HepG2 (cell line): ENCODE measurements at regions not wholly inside any gene's neighbourhood (a gene's known extent, or its start where the extent isn't known, plus 50 kb on each side); places are given as distances from the start of the nearest gene placed in this dataset.

Experiments
- ATAC-seq: fragments of 200-7000 bp; cut with Tn5 transposase; 3 replicates; pipeline ENCODE4 v1.9.1; 2020; ENCODE audit warnings: mild to moderate bottlenecking, moderate library complexity
- BruUV-seq: library from RNA; stranded (reverse); fragments of 400-500 nt; replicated peaks from 2 replicates; lab custom pipeline; 2021; lab: Mats Ljungman, UMichigan
- CTCF ChIA-PET: fragments of 300-600 bp; formaldehyde crosslinking; extraction: SDS; loops from one replicate; lab custom pipeline; 2021; ENCODE audit warnings: low total read pairs, inconsistent platforms, low intra/inter-chr PET ratio; lab: Yijun Ruan, JAX
- POLR2A ChIA-PET: fragments of 350-600 bp; sonication (Branson Sonifier 250); formaldehyde crosslinking; loops from one replicate; lab custom pipeline; 2020; ENCODE audit warnings: antibody characterized with exemption, inconsistent platforms; lab: Yijun Ruan, JAX
- DNase-seq: peaks from one replicate; pipeline ENCODE4 v3.0.0-alpha.2; 2015; ENCODE audit warnings: low spot score
- FAIRE-seq: peaks from 3 replicates; lab custom pipeline; 2011; peaks lifted over from hg19 to GRCh38; lab: Jason Lieb, UNC
- H2AFZ ChIP-seq: one replicate; pipeline ENCODE4 v1.6.1; 2011; ENCODE audit warnings: low read length, inconsistent platforms
- H3K27ac ChIP-seq: fragments of 300-600 bp; 3 replicates; pipeline ENCODE4 v1.8.0; 2011; ENCODE audit warnings: mixed run types, mild to moderate bottlenecking, mixed read lengths, low read length, inconsistent platforms; ENCODE audit not compliant: insufficient read depth; ENCODE audit errors: extremely low read length
- H3K27me3 ChIP-seq, 2 experiments: fragments of 200-600 bp in 1 of 2; 2 replicates in 1 of 2; 3 replicates in 1 of 2; pipeline versions ENCODE4 v1.6.0 to v1.8.0; 2011; ENCODE audit warnings: low read length in 2 of 2, mild to moderate bottlenecking in 2 of 2, moderate library complexity in 2 of 2, inconsistent platforms in 1 of 2; ENCODE audit not compliant: insufficient read depth in 2 of 2, control insufficient read depth in 1 of 2
- H3K36me3 ChIP-seq, 2 experiments: fragments of 200-600 bp in 1 of 2; replicated peaks in 1 of 2; 2 replicates in 1 of 2; 3 replicates in 1 of 2; pipeline versions ENCODE4 v1.5.1 to v1.8.0; 2011; ENCODE audit warnings: low read length in 2 of 2, inconsistent platforms in 1 of 2; ENCODE audit not compliant: insufficient read depth in 2 of 2, control insufficient read depth in 1 of 2
- H3K4me1 ChIP-seq: 2 replicates; pipeline ENCODE4 v1.5.1; 2012; ENCODE audit warnings: low read length, inconsistent platforms; ENCODE audit not compliant: insufficient read depth
- H3K4me2 ChIP-seq: 2 replicates; pipeline ENCODE4 v1.6.0; 2011; ENCODE audit warnings: low read depth, low read length, inconsistent platforms
- H3K4me3 ChIP-seq, 3 experiments: fragments of 200-600 bp in 1 of 3; sonication (generic), shearing (Covaris generic) in 1 of 3; replicated peaks in 1 of 3; 2 replicates each; pipeline ENCODE4 v1.5.1; 2011 to 2016; ENCODE audit warnings: low read length in 3 of 3, inconsistent platforms in 2 of 3, low read depth in 2 of 3, mild to moderate bottlenecking in 2 of 3, control low read depth in 1 of 3, mixed read lengths in 1 of 3; ENCODE audit not compliant: insufficient read depth in 1 of 3
- H3K79me2 ChIP-seq: one replicate; pipeline ENCODE4 v1.6.1; 2011; ENCODE audit warnings: low read length, inconsistent platforms; ENCODE audit not compliant: insufficient read depth
- H3K9ac ChIP-seq: 2 replicates; pipeline ENCODE4 v1.6.0; 2011; ENCODE audit warnings: mild to moderate bottlenecking, low read depth, low read length, inconsistent platforms; ENCODE audit not compliant: insufficient read depth
- H3K9me3 ChIP-seq: 2 replicates; pipeline ENCODE4 v1.5.1; 2012; ENCODE audit warnings: mild to moderate bottlenecking, low read length
- H4K20me1 ChIP-seq: 2 replicates; pipeline ENCODE4 v1.6.0; 2011; ENCODE audit warnings: inconsistent platforms, mild to moderate bottlenecking, low read length, moderate library complexity; ENCODE audit not compliant: insufficient read depth
- MEIS1 ChIP-seq: sonication (generic); formaldehyde crosslinking; IDR thresholded peaks from 2 replicates; pipeline ENCODE4 v1.9.0; 2021; ENCODE audit warnings: mild to moderate bottlenecking, missing genetic modification reagents, moderate library complexity, borderline replicate concordance
- PHF8 ChIP-seq: sonication (generic); formaldehyde crosslinking; IDR thresholded peaks from 2 replicates; pipeline ENCODE4 v1.5.0; 2020; ENCODE audit warnings: missing genetic modification reagents
- RCOR2 ChIP-seq: IDR thresholded peaks from 2 replicates; pipeline ENCODE4 v1.6.1; 2016; ENCODE audit warnings: missing biosample characterization, missing genetic modification reagents
- SAP130 ChIP-seq: IDR thresholded peaks from 2 replicates; pipeline ENCODE4 v1.6.1; 2016; ENCODE audit warnings: low read depth
- ZFP41 ChIP-seq: sonication (generic); formaldehyde crosslinking; IDR thresholded peaks from 2 replicates; pipeline ENCODE4 v1.4.0; 2020; ENCODE audit warnings: mild to moderate bottlenecking, missing genetic modification reagents, borderline replicate concordance
- ZNF589 ChIP-seq: sonication (generic); formaldehyde crosslinking; conservative IDR thresholded peaks from 2 replicates; pipeline ENCODE4 v1.8.0; 2022; ENCODE audit warnings: mild to moderate bottlenecking, moderate library complexity, missing genetic modification reagents
- ZNF629 ChIP-seq: sonication (generic); formaldehyde crosslinking; conservative IDR thresholded peaks from 2 replicates; pipeline ENCODE4 v1.5.0; 2020; ENCODE audit warnings: missing genetic modification reagents
- ZNF777 ChIP-seq: sonication (generic); formaldehyde crosslinking; IDR thresholded peaks from 2 replicates; pipeline ENCODE4 v1.4.0; 2020; ENCODE audit warnings: missing genetic modification reagents
- ZNF878 ChIP-seq: sonication (generic); formaldehyde crosslinking; IDR thresholded peaks from 2 replicates; pipeline ENCODE4 v1.8.1; 2023; ENCODE audit warnings: mild to moderate bottlenecking, missing genetic modification reagents, moderate library complexity
- WGBS: methylation state at CpG from one replicate; pipeline ENCODE4 v1.1.6; 2017; ENCODE audit warnings: low lambda C conversion rate; 5-methylcytosine and 5-hydroxymethylcytosine counted together
- in situ Hi-C: cut with HindIII; loops from 2 replicates; pipeline ENCODE4 v1.10.0; 2017; ENCODE audit warnings: low pct_unique_long_range_greater_than_20kb; ENCODE audit not compliant: extremely low pct_ligation_motif_present
- intact Hi-C: fragments of 100-400 bp; cut with micrococcal nuclease; formaldehyde crosslinking; loops from one replicate; pipeline ENCODE4 v1.10.0; 2022; ENCODE audit not compliant: unreplicated experiment
- TF ChIP-seq, protein P1 (sequence below): sonication (generic); formaldehyde crosslinking; IDR thresholded peaks from 2 replicates; pipeline ENCODE4 v1.5.1; 2020; ENCODE audit warnings: mild to moderate bottlenecking, missing genetic modification reagents, borderline replicate concordance
- TF ChIP-seq, protein P2 (sequence below): sonication (generic); formaldehyde crosslinking; IDR thresholded peaks from 2 replicates; pipeline ENCODE4 v1.4.0; 2020; ENCODE audit warnings: mild to moderate bottlenecking, missing genetic modification reagents
- TF ChIP-seq, protein P3 (sequence below): sonication (generic); formaldehyde crosslinking; conservative IDR thresholded peaks from 2 replicates; pipeline ENCODE4 v1.4.0; 2020; ENCODE audit warnings: missing genetic modification reagents
- TF ChIP-seq, protein P4 (sequence below): fragments of 450-650 bp; IDR thresholded peaks from 2 replicates; pipeline ENCODE4 v1.6.1; 2017

DNA sequence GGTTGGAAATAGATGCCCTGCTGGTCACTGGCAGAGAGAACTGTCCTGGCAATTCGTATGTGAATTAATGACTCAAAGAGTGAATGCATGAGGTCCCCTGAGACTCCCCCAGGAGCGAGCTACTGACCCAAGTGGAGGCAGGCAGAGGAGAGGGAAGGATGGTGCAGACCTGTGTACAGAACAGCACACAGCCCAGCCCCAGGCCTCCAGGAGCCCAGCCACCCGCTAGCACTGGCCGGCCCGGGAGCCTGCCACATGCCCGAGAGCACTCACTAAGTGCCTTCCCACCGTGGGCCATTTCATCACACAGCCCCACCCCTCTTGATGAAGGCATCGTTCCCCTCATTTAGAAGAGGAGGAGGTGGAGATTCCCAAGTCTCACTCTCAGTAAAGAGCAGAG lies 62.0 kb upstream of the IGSF21 start (continued):
- TF ChIP-seq, protein P1, sequence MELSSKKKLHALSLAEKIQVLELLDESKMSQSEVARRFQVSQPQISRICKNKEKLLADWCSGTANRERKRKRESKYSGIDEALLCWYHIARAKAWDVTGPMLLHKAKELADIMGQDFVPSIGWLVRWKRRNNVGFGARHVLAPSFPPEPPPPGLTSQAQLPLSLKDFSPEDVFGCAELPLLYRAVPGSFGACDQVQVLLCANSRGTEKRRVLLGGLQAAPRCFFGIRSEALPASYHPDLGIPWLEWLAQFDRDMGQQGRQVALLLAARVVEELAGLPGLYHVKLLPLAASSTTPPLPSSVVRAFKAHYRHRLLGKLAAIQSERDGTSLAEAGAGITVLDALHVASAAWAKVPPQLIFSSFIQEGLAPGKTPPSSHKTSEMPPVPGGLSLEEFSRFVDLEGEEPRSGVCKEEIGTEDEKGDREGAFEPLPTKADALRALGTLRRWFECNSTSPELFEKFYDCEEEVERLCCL = no peak
- TF ChIP-seq, protein P2, sequence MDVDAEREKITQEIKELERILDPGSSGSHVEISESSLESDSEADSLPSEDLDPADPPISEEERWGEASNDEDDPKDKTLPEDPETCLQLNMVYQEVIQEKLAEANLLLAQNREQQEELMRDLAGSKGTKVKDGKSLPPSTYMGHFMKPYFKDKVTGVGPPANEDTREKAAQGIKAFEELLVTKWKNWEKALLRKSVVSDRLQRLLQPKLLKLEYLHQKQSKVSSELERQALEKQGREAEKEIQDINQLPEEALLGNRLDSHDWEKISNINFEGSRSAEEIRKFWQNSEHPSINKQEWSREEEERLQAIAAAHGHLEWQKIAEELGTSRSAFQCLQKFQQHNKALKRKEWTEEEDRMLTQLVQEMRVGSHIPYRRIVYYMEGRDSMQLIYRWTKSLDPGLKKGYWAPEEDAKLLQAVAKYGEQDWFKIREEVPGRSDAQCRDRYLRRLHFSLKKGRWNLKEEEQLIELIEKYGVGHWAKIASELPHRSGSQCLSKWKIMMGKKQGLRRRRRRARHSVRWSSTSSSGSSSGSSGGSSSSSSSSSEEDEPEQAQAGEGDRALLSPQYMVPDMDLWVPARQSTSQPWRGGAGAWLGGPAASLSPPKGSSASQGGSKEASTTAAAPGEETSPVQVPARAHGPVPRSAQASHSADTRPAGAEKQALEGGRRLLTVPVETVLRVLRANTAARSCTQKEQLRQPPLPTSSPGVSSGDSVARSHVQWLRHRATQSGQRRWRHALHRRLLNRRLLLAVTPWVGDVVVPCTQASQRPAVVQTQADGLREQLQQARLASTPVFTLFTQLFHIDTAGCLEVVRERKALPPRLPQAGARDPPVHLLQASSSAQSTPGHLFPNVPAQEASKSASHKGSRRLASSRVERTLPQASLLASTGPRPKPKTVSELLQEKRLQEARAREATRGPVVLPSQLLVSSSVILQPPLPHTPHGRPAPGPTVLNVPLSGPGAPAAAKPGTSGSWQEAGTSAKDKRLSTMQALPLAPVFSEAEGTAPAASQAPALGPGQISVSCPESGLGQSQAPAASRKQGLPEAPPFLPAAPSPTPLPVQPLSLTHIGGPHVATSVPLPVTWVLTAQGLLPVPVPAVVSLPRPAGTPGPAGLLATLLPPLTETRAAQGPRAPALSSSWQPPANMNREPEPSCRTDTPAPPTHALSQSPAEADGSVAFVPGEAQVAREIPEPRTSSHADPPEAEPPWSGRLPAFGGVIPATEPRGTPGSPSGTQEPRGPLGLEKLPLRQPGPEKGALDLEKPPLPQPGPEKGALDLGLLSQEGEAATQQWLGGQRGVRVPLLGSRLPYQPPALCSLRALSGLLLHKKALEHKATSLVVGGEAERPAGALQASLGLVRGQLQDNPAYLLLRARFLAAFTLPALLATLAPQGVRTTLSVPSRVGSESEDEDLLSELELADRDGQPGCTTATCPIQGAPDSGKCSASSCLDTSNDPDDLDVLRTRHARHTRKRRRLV (CRISPR knock-in tag) = no peak
- TF ChIP-seq RCOR2 (CRISPR knock-in tag) = no peak
- TF ChIP-seq, protein P3, sequence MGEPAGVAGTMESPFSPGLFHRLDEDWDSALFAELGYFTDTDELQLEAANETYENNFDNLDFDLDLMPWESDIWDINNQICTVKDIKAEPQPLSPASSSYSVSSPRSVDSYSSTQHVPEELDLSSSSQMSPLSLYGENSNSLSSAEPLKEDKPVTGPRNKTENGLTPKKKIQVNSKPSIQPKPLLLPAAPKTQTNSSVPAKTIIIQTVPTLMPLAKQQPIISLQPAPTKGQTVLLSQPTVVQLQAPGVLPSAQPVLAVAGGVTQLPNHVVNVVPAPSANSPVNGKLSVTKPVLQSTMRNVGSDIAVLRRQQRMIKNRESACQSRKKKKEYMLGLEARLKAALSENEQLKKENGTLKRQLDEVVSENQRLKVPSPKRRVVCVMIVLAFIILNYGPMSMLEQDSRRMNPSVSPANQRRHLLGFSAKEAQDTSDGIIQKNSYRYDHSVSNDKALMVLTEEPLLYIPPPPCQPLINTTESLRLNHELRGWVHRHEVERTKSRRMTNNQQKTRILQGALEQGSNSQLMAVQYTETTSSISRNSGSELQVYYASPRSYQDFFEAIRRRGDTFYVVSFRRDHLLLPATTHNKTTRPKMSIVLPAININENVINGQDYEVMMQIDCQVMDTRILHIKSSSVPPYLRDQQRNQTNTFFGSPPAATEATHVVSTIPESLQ (CRISPR knock-in tag) = no peak

DNA sequence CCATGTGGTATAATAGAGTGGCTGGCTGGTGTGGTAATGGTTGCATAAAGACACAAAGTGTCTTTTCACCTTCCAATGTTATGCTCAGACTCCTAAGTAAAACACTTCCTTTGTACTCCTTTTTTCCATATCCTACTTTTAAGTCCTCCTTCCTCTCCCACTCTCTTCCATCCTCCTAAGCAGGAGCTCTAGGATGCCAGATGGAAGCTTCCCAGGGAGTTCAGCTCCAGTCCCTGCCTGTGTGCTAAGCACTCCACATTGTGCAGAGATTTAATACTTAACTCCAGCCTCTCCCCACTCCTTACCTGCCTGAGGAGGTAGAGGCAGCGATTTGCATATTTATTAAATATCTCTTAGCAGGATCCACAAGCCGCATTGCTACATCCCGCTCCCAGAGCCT lies 60.5 kb upstream of the IGSF21 start:
- H3K79me2 ChIP-seq = no peaks in the 10 kb centered on the region
- no peak for ATAC-seq
- no peaks in the 10 kb centered on the region for H4K20me1 ChIP-seq
- H3K9ac ChIP-seq = no peak overlapping the region
- BruUV-seq = no TSS peak
- ChIA-PET POLR2A (no interaction called here), CTCF (no interaction called here)
- no peaks in the 10 kb centered on the region for H3K36me3 ChIP-seq
- in situ Hi-C loops (no loop called here), intact Hi-C loops (no loop called here)
- no peak for FAIRE-seq
- H3K4me2 ChIP-seq = no peak overlapping the region
- no peak for DNase-seq
- no peak overlapping the region for H3K4me3 ChIP-seq
- no peak overlapping the region for H3K27ac ChIP-seq
- H2AFZ ChIP-seq = no peak overlapping the region
- 0% methylated on average over 3 of the region's 3 CpGs for WGBS
- H3K4me1 ChIP-seq = no peaks in the 10 kb centered on the region
- peaks cover 7% of the 10 kb centered on the region for H3K9me3 ChIP-seq
- H3K27me3 ChIP-seq = peaks cover 0 to 4% of the 10 kb centered on the region in 2 experiments; a peak in 3 of 5 replicates
- TF ChIP-seq ZNF589 = no peak
- no peak for TF ChIP-seq ZNF878
- no peak for TF ChIP-seq SAP130 (CRISPR knock-in tag)
- TF ChIP-seq ZNF777 (CRISPR knock-in tag) = no peak
- TF ChIP-seq ZFP41 = no peak
- TF ChIP-seq, protein P4, sequence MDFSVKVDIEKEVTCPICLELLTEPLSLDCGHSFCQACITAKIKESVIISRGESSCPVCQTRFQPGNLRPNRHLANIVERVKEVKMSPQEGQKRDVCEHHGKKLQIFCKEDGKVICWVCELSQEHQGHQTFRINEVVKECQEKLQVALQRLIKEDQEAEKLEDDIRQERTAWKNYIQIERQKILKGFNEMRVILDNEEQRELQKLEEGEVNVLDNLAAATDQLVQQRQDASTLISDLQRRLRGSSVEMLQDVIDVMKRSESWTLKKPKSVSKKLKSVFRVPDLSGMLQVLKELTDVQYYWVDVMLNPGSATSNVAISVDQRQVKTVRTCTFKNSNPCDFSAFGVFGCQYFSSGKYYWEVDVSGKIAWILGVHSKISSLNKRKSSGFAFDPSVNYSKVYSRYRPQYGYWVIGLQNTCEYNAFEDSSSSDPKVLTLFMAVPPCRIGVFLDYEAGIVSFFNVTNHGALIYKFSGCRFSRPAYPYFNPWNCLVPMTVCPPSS = no peak
- no peak for TF ChIP-seq PHF8 (CRISPR knock-in tag)
- no peak for TF ChIP-seq MEIS1 (CRISPR knock-in tag)
- TF ChIP-seq ZNF629 (CRISPR knock-in tag) = no peak
